GM10266 (cell line): ENCODE measurements at regions not wholly inside any gene's neighbourhood (a gene's known extent, or its start where the extent isn't known, plus 50 kb on each side); places are given as distances from the start of the nearest gene placed in this dataset.

ENCODE experiments used
- DNase-seq: peaks from one replicate; pipeline ENCODE4 v3.0.0; 2012; ENCODE audit errors: extremely low spot score
- TF ChIP-seq, protein P1 (sequence below): IDR thresholded peaks from 2 replicates; pipeline ENCODE4 v1.5.1; 2012; ENCODE audit warnings: mild to moderate bottlenecking, low read depth; ENCODE audit not compliant: control insufficient read depth, insufficient read depth; ENCODE audit errors: missing control alignments

DNA sequence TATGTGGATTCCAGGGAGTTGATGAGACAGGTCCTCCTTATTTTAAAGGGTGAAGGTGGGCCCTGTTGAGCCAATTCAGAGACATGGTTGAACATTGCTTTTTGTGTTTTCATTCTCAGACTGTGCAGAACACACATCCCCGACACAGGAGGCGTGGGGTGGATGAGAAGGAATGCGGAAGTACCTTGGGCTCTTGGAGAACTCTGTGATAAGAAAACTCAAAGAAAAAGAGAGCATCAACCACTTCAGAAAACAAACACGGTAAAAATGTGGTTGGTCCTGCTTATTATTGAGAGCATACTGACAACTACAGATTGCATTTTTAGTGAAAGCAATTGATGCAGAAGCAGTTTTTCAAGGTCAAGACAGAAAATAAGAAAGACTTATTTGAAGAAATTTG lies 659.8 kb downstream of the IRX1 start:
- TF ChIP-seq, protein P1, sequence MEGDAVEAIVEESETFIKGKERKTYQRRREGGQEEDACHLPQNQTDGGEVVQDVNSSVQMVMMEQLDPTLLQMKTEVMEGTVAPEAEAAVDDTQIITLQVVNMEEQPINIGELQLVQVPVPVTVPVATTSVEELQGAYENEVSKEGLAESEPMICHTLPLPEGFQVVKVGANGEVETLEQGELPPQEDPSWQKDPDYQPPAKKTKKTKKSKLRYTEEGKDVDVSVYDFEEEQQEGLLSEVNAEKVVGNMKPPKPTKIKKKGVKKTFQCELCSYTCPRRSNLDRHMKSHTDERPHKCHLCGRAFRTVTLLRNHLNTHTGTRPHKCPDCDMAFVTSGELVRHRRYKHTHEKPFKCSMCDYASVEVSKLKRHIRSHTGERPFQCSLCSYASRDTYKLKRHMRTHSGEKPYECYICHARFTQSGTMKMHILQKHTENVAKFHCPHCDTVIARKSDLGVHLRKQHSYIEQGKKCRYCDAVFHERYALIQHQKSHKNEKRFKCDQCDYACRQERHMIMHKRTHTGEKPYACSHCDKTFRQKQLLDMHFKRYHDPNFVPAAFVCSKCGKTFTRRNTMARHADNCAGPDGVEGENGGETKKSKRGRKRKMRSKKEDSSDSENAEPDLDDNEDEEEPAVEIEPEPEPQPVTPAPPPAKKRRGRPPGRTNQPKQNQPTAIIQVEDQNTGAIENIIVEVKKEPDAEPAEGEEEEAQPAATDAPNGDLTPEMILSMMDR: no peak
- no peak for DNase-seq

DNA sequence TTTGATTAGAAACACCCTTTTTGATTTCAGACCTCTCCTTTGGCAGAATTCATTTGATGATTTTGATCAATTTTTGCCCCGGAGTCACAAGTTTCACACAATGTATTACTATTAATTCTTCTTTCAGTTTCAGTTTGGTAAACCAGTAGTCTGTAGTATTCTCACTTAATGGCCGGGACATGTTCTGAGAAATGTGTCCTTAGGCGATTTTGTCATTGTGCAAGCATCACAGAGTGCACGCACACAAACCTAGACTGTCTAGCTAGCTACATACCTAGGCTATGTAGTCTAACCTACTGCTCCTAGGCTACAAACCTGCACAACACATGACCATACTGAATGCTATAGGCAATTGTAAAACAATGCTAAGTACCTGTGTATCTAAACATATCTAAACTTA lies 662.5 kb downstream of the IRX1 start:
- DNase-seq: no peak
- TF ChIP-seq, protein P1: no peak

DNA sequence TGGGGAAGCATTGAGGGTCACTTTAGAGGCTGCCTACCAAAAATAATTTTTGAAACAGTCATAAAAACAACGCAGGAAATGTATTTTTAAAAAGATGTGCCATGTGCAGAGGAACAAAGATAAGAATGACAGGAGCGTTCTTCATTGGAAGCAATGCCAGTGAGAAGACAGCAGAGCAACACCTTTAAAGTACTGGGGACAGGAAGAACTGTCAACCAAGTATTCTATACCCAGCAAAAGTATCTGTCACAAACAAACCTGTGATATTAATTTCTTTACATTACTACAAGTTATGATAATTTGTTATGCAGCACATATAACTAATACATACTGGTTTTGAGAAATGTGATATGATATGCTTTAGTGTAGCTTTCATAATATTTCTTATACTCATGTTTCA lies 675.6 kb downstream of the IRX1 start:
- TF ChIP-seq, protein P1: no peak

DNA sequence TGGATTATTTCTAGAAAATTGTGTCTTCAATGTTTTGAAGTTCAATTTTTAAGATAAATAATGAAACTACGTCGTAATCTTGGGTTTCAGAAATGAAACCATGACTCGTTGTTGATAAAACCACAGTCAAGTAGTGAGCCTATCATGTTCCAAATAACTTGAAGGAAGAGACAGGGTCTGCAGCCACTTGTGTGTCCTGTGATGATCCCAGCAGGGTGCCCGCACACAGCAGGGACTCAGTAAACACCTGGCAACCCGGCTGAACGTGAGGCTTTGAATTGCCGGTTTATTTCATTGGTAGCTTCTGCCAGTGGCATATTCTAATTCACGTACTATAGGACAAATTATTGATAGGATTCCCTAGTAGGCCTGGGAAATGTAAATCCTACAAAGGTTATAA lies 679.6 kb downstream of the IRX1 start:
- TF ChIP-seq, protein P1: no peak
- DNase-seq: no peak

More for the DNA sequence above, 675.6 kb downstream of the IRX1 start:
- no peak for DNase-seq

DNA sequence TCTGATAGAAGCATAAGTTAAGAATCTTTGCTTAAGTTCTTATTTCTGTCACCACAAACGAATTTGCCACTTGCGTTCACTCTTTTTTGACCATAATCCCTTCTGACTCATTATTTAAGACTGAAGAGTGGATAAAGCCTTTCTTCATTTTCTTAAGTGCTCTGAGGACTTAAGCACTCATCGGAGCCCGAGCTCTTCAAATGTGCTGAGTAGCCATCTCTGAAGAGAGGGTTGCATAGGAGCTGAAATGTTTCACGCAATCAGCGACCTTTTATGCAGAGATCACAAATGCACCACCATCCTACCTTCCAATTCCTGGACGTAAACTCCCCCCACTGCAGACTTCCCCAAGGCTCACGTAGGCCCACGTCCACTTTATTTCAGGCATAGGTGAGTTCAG lies 699.2 kb downstream of the IRX1 start:
- TF ChIP-seq, protein P1: no peak

DNA sequence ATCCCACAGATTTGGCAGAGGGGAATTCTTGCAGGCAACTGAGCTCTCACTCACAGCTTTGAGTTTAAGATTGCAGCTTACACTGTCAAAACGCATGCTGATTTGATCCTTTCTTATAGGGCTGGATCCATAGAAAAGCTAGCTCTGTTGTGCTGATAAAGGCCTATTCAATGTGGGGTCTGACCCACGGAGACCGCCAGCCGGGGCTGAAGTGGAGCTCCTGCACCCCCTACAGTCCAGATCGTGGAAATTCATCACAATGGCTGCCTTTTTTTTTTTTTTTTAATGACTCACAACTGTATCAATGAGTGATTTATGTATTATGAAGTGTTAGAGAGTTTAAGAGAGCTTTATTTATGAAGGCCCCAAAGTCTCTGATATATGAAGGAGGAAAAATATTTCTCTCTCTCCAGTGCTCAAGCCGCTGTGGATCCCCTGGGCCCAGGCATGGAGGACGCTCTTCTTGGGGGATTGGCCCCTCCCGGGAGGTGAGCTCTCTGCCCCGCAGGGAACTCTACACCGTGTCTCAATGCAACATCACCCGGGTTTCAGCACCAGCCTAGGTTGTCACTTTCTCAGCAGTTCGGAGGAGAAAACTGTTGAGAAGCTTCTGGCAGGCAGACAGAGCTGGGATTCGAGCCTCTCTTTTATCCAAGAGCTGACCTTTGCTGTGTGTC lies 700.2 kb downstream of the IRX1 start:
- TF ChIP-seq, protein P1: no peak
- no peak for DNase-seq

More for the DNA sequence above, 699.2 kb downstream of the IRX1 start:
- no peak for DNase-seq

DNA sequence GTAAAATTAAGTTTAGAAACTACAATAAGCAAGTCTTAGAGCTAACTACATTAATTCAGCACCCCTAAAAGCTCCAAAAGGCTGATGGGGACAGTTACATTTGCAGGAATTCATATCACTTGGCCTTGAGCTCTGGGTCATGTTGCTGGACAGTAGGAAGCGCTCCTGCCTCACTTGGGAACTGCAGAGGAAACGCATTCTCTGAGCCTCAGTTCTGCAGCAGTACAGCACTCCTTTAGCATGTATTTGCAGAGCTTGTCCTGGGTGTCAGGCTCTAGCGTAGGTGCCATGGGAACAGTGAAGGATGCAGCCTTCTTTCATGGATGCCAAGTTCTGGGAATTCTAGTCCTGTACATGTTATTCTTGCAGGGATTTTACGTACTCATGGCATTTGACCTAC lies 710.4 kb downstream of the IRX1 start:
- DNase-seq: no peak
- TF ChIP-seq, protein P1: no peak
